PFSK-1 (cell line): ENCODE measurements at regions not wholly inside any gene's neighbourhood (a gene's known extent, or its start where the extent isn't known, plus 50 kb on each side); places are given as distances from the start of the nearest gene placed in this dataset.

Experiments used
- FOXP2 ChIP-seq: optimal IDR thresholded peaks from 2 replicates; pipeline ENCODE3; 2011; ENCODE audit warnings: borderline replicate concordance, control low read depth, inconsistent platforms; ENCODE audit not compliant: insufficient read depth; ENCODE audit errors: extremely low read length, extremely low read depth
- POLR2AphosphoS5 ChIP-seq: IDR thresholded peaks from 2 replicates; pipeline ENCODE4 v1.6.1; 2012; ENCODE audit warnings: low read depth, mild to moderate bottlenecking, control low read depth, low read length, moderate library complexity
- SIN3A ChIP-seq: IDR thresholded peaks from 2 replicates; pipeline ENCODE4 v1.6.1; 2012; ENCODE audit warnings: mild to moderate bottlenecking, low read length, moderate library complexity, borderline replicate concordance; ENCODE audit not compliant: insufficient read depth
- TAF1 ChIP-seq: IDR thresholded peaks from 2 replicates; pipeline ENCODE4 v1.6.1; 2012; ENCODE audit warnings: low read length, control low read depth, borderline replicate concordance; ENCODE audit not compliant: insufficient read depth
- TF ChIP-seq, protein P1 (sequence below), 2 experiments: IDR thresholded peaks; 2 replicates each; pipeline versions ENCODE4 v1.6.1 to v1.8.0; 2011 to 2012; ENCODE audit warnings: low read depth in 2 of 2, low read length in 2 of 2, control low read depth in 1 of 2, inconsistent platforms in 1 of 2, mild to moderate bottlenecking in 1 of 2, moderate library complexity in 1 of 2; ENCODE audit not compliant: insufficient read depth in 1 of 2

- no peak for TF ChIP-seq SIN3A
- TF ChIP-seq FOXP2, result no peak
- TF ChIP-seq, protein P1, sequence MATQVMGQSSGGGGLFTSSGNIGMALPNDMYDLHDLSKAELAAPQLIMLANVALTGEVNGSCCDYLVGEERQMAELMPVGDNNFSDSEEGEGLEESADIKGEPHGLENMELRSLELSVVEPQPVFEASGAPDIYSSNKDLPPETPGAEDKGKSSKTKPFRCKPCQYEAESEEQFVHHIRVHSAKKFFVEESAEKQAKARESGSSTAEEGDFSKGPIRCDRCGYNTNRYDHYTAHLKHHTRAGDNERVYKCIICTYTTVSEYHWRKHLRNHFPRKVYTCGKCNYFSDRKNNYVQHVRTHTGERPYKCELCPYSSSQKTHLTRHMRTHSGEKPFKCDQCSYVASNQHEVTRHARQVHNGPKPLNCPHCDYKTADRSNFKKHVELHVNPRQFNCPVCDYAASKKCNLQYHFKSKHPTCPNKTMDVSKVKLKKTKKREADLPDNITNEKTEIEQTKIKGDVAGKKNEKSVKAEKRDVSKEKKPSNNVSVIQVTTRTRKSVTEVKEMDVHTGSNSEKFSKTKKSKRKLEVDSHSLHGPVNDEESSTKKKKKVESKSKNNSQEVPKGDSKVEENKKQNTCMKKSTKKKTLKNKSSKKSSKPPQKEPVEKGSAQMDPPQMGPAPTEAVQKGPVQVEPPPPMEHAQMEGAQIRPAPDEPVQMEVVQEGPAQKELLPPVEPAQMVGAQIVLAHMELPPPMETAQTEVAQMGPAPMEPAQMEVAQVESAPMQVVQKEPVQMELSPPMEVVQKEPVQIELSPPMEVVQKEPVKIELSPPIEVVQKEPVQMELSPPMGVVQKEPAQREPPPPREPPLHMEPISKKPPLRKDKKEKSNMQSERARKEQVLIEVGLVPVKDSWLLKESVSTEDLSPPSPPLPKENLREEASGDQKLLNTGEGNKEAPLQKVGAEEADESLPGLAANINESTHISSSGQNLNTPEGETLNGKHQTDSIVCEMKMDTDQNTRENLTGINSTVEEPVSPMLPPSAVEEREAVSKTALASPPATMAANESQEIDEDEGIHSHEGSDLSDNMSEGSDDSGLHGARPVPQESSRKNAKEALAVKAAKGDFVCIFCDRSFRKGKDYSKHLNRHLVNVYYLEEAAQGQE (IDR thresholded peaks at IDR 0.05; ENCODE audit: insufficient read depth in 1 of 2, low read depth in 2 of 2, low read length in 2 of 2), result no peak
- no peak for TF ChIP-seq TAF1
- no peak for TF ChIP-seq POLR2AphosphoS5
Measured at GRCh38 chr3:159378396-159379194, 576.7 kb downstream of the MFSD1 start.

DNA sequence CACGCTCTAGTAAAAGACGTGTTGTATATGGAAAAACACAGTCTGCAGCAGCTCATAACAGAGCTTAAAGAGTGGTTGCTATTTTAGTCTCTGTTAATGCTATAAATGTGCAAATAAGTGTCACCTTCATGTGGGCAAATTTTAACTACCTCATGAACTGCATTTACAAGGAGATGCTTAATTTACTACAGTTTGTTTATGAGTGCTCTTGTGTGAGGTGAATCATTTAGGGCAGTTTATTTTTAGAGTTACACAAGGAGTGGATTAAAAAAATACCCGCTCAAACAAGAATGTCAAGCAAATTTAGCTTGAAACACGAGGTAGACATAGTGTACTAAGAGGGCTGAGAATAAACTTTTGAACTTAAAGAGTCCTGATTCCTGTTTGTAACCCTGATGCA lies 579.0 kb downstream of the MFSD1 start:
- TF ChIP-seq, protein P1 (IDR thresholded peaks at IDR 0.05; ENCODE audit: insufficient read depth in 1 of 2, low read depth in 2 of 2, low read length in 2 of 2), result no peak
- TF ChIP-seq SIN3A, result no peak

GRCh38 chr3:159390656-159391212 lies 588.9 kb downstream of the MFSD1 start:
- TF ChIP-seq FOXP2, result no peak
- TF ChIP-seq, protein P1 (IDR thresholded peaks at IDR 0.05; ENCODE audit: insufficient read depth in 1 of 2, low read depth in 2 of 2, low read length in 2 of 2), result no peak
- TF ChIP-seq SIN3A, result no peak
- TF ChIP-seq TAF1, result no peak
- TF ChIP-seq POLR2AphosphoS5, result no peak

- TF ChIP-seq POLR2AphosphoS5, result no peak
Measured at GRCh38 chr3:159401069-159401468, 587.6 kb upstream of the IL12A start.

DNA sequence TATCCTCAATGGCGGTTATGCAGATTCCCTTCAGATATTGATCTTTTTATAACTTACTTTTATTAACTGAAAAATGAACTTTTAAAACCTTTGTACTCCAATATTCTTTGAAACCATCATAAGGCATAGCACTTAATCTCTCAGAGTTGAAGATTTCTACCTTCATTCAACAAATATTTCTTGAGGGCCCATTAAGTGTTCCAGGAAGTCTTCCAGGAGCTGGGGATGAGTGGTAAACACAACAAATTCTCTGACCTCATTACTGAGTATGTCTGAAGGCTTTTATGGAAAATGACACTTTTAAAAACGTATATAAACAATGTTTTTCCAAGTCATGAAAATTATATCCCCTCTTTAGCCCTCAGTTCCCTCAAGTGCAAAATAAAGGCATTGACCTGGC lies 575.3 kb upstream of the IL12A start:
- no peak for TF ChIP-seq TAF1
- no peak for TF ChIP-seq SIN3A
- TF ChIP-seq POLR2AphosphoS5, result no peak
- TF ChIP-seq, protein P1 (IDR thresholded peaks at IDR 0.05; ENCODE audit: insufficient read depth in 1 of 2, low read depth in 2 of 2, low read length in 2 of 2), result no peak
- TF ChIP-seq FOXP2, result no peak
